Heart right ventricle (tissue), 16 donors: ENCODE measurements at regions not wholly inside any gene's neighbourhood (a gene's known extent, or its start where the extent isn't known, plus 50 kb on each side); places are given as distances from the start of the nearest gene placed in this dataset.
A peak's percentile ranks its signal among the peaks of the same experiment; 100 is the strongest.
"Not testable (repeated sequence)": the region's sequence is repeated elsewhere in the genome, so short reads cannot be mapped to it uniquely, and the experiment has no call there.

Source experiments
- ATAC-seq, 8 donors: fragments of 200-7000 bp; cut with Tn5 transposase; one replicate each; pipeline ENCODE4 v1.9.1; 2020; ENCODE audit warnings: mild to moderate bottlenecking in 8 of 8, moderate library complexity in 8 of 8, moderate number of reproducible peaks in 1 of 8
- DNase-seq, 2 donors: peaks; one replicate each; pipeline ENCODE4 v3.0.0-alpha.2; 2020
- H3K27ac ChIP-seq, 10 donors: fragments of 200-600 bp; sonication (generic) in 2 of 10; one replicate each; pipeline versions ENCODE4 v1.5.0 to v1.8.0; 2020 to 2022; ENCODE audit warnings: mild to moderate bottlenecking in 3 of 10
- H3K27me3 ChIP-seq, 7 donors: fragments of 200-600 bp; one replicate each; pipeline ENCODE4 v1.8.0; 2021 to 2022; ENCODE audit warnings: mild to moderate bottlenecking in 2 of 7
- H3K36me3 ChIP-seq, 9 donors: fragments of 200-600 bp; sonication (generic) in 1 of 9; one replicate each; pipeline versions ENCODE4 v1.5.0 to v1.8.0; 2020 to 2022; ENCODE audit warnings: mild to moderate bottlenecking in 2 of 9
- H3K4me1 ChIP-seq, 9 donors: fragments of 200-600 bp; sonication (generic) in 1 of 9; one replicate each; pipeline versions ENCODE4 v1.5.0 to v1.8.0; 2020 to 2022; ENCODE audit warnings: mild to moderate bottlenecking in 4 of 9
- H3K4me3 ChIP-seq, 10 donors: fragments of 200-600 bp; sonication (generic) in 2 of 10; one replicate each; pipeline versions ENCODE4 v1.5.0 to v1.8.0; 2020 to 2022; ENCODE audit warnings: mild to moderate bottlenecking in 7 of 10, moderate library complexity in 2 of 10
- H3K9me3 ChIP-seq, 11 donors: fragments of 200-600 bp in 10 of 11; sonication (generic) in 2 of 11; one replicate each; pipeline versions ENCODE4 v1.5.0 to v1.8.0; 2013 to 2022; ENCODE audit warnings: mild to moderate bottlenecking in 2 of 11, control low read depth in 1 of 11, moderate library complexity in 1 of 11
- CTCF ChIP-seq, 9 donors: fragments of 200-600 bp; sonication (generic) in 2 of 9; IDR thresholded peaks; one replicate each; pipeline versions ENCODE4 v1.5.0 to v1.8.0; 2021 to 2022; ENCODE audit warnings: antibody characterized with exemption in 9 of 9, mild to moderate bottlenecking in 5 of 9, moderate library complexity in 1 of 9
- WGBS, 2 donors: extraction: QIAGEN DNeasy Blood & Tissue Kit; methylation state at CpG; one replicate each; pipeline ENCODE4 v1.1.7; 2013; ENCODE audit warnings: inconsistent platforms in 1 of 2; 5-methylcytosine and 5-hydroxymethylcytosine counted together
- intact Hi-C, 10 donors: fragments of 100-400 bp; cut with DNase I; formaldehyde crosslinking; loops; one replicate each; pipeline versions ENCODE4 v1.11.1 to v1.14.2; 2022
- donor health status: Arrhythmogenic right ventricular cardiomyopathy.
- donor health status: ischemic (EF 13 %, LVEDD 7.1; RV severe dilation, severe dysfunction).
- donor health status: healthy with polysubstance abuse.
- donor health status: DM: no; HTN: yes; CAD: no.
- donor health status: DM: no; HTN: no; CAD: no.
- donor health status: ischemic (EF 25% LVEDD 6.9; RV normal size, moderate dysfunction).
- donor health status: ischemic (EF 25% LVEDD 5.7; RV mildly dilated, moderate dysfunction).
- donor health status: healthy.
- donor health status: DM: yes; HTN: yes; CAD: no.
- donor health status: Ischemic cardiomyopathy.
- donor health status: ischemic (EF 35%, LVEDD 5.7; RV mildly dilated, moderate dysfunction).
- donor health status: nonischemic (EF 11% LVEDD 7.7; RV severe dilation, severe dysfunction).
- donor health status: DM: yes; HTN: yes; CAD: no.
- donor health status: PGD.
- donor health status: ischemic (EF 29% LVEDD 5.4; RV normal size, mild dysfunction).
- donor health status: nonischemic (EF 23%, LVEDD 6.1; RV moderate dilation, normal function).

GRCh38 chr1:9442278-9442846, 96.9 kb upstream of the SLC25A33 start:
- intact Hi-C loops, result loop anchor here in 3 of 10 donors (5.0 to 10.0 kb wide), 4 partner anchors 40 to 150 kb away; partner anchors contain the start of gene SPSB1 (in 1 of the 3)
- no peaks in the 10 kb centered on the region for H3K9me3 ChIP-seq
- 53 to 61% methylated on average over 8 of the region's 8 CpGs for WGBS, 2 donors
- no peaks in the 10 kb centered on the region for H3K27me3 ChIP-seq
- DNase-seq (no peak), ATAC-seq (no peak)
- H3K36me3 ChIP-seq, result no peaks in the 10 kb centered on the region
- H3K4me3 ChIP-seq, result no peak overlapping the region
- peaks cover 5 to 62% (median 35%) of the 10 kb centered on the region in 9 donors for H3K4me1 ChIP-seq
- TF ChIP-seq CTCF (IDR thresholded peaks at IDR 0.05), result no peak
- peak overlapping the region in 9 of 10 donors; percentile 64 to 91 (median 83) for H3K27ac ChIP-seq

DNA sequence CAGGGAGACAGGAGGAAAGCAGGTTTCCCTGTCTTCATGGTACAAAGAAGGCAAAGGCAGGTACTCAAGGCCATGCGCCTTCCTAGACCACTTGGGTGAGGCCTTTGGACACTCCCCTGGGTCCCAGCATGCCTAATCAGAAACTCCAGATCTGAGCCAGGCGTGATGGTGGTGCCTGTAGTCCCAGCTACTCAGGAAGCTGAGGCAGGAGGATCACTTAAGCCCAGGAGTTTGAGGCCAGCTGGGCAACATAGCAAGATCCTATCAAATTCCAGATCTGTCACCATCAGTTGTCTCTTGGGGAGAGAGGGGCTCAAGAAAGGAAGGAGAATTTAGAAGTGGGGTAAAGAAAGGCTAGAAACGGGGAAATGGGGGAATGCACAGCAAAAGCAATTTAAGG, 96.3 kb upstream of the SLC25A33 start:
- Histone ChIP-seq H3K36me3 (no peaks in the 10 kb centered on the region), H3K27me3 (no peaks in the 10 kb centered on the region), H3K4me3 (no peak overlapping the region), H3K4me1 (peaks cover 5 to 56% (median 35%) of the 10 kb centered on the region in 9 donors), H3K27ac (peak overlapping the region in 7 of 10 donors; percentile 5 to 91 (median 83)), H3K9me3 (no peaks in the 10 kb centered on the region)
- 93 to 94% methylated on average over 3 of the region's 3 CpGs for WGBS, 2 donors
- intact Hi-C loops, result loop anchor here in 3 of 10 donors (5.0 to 10.0 kb wide), 4 partner anchors 41 to 151 kb away; partner anchors contain the start of gene SPSB1 (in 1 of the 3)
- DNase-seq (no peak), ATAC-seq (no peak)
- TF ChIP-seq CTCF (IDR thresholded peaks at IDR 0.05), result no peak

DNA sequence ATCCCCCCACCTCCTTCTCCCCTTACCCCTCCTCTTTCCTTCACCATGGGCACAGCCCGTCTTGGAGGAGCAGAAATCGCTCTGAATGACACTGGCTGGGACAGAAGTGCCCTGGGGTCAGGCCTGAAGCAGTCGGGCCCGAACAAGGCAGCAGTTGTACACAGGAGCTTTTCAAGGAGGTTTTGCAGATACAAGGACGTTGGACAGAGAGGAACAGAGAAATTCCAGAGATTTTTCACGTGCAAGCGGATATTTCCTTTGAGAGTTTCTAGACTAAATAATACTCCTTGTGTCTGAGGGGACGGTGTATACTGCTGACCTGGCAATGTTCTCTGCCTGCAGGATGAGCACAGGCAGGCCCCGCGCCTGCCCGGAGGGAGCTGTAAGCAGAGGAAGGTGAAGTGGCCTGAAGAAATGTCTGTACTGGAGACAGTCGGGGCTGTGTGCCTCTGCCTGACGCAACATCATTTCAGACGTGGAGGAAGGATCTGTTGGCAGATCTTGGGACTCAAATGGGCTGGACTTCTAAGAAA, 95.3 kb upstream of the SLC25A33 start:
- Histone ChIP-seq H3K4me1 (peaks cover 4 to 56% (median 34%) of the 10 kb centered on the region in 9 donors), H3K9me3 (no peaks in the 10 kb centered on the region), H3K27me3 (no peaks in the 10 kb centered on the region), H3K27ac (peak overlapping the region in 3 of 10 donors; percentile 13 to 51 (median 40)), H3K36me3 (no peaks in the 10 kb centered on the region), H3K4me3 (no peak overlapping the region)
- no peak for ATAC-seq
- TF ChIP-seq CTCF (IDR thresholded peaks at IDR 0.05), result no peak
- intact Hi-C loops, result loop anchor here in 3 of 10 donors (5.0 to 10.0 kb wide), 4 partner anchors 42 to 152 kb away; partner anchors contain the start of gene SPSB1 (in 1 of the 3)
- no peak for DNase-seq
- WGBS, 2 donors, result 52 to 65% methylated on average over 14 of the region's 14 CpGs

GRCh38 chr1:9444532-9444931, 94.7 kb upstream of the SLC25A33 start:
- Histone ChIP-seq H3K4me1 (peaks cover 6 to 56% (median 31%) of the 10 kb centered on the region in 9 donors), H3K4me3 (no peak overlapping the region), H3K27me3 (no peaks in the 10 kb centered on the region), H3K27ac (no peak overlapping the region), H3K9me3 (no peaks in the 10 kb centered on the region), H3K36me3 (no peaks in the 10 kb centered on the region)
- DNase-seq (no peak), ATAC-seq (no peak)
- no peak for TF ChIP-seq CTCF (IDR thresholded peaks at IDR 0.05)
- 92 to 93% methylated on average over 12 of the region's 12 CpGs for WGBS, 2 donors
- intact Hi-C loops, result loop anchor here in 3 of 10 donors (5.0 to 10.0 kb wide), 4 partner anchors 42 to 152 kb away; partner anchors contain the start of gene SPSB1 (in 1 of the 3)

GRCh38 chr1:9445081-9445480, 94.2 kb upstream of the SLC25A33 start:
- not testable (repeated sequence) for DNase-seq, H3K4me3 ChIP-seq, ATAC-seq, H3K27ac ChIP-seq, H3K27me3 ChIP-seq, H3K9me3 ChIP-seq, H3K36me3 ChIP-seq
- H3K4me1 ChIP-seq, result peaks cover 8 to 59% (median 36%) of the 10 kb centered on the region in 9 donors
- intact Hi-C loops, result loop anchor here in 1 of 10 donors (10.0 kb wide), 1 partner anchor 60 kb away; no protein-coding TSS in a partner anchor
- WGBS, 2 donors, result 93 to 95% methylated on average over 10 of the region's 10 CpGs
